ENCODE measurements at regions not wholly inside any gene's neighbourhood (a gene's known extent, or its start where the extent isn't known, plus 50 kb on each side); places are given as distances from the start of the nearest gene placed in this dataset.

- no peak for TF ChIP-seq ZNF280B (CRISPR knock-in tag; IDR thresholded peaks at IDR 0.05)
- TF ChIP-seq CBFA2T3 (IDR thresholded peaks at IDR 0.05): no peak
- TF ChIP-seq TEAD2 (tag; IDR thresholded peaks at IDR 0.05): no peak
- no peak for TF ChIP-seq HMGN3 (IDR thresholded peaks at IDR 0.05; ENCODE audit: borderline replicate concordance, extremely low read depth, insufficient read length, low read depth, low read length)
- no peak for TF ChIP-seq RBM15 (IDR thresholded peaks at IDR 0.05; ENCODE audit: insufficient read depth, low read length)
- no peak for TF ChIP-seq MTA3 (IDR thresholded peaks at IDR 0.05; ENCODE audit: borderline replicate concordance)
Measured at GRCh38 chr18:65260030-65260429, 490.8 kb upstream of the CDH7 start (continued).

- DNase-seq (ENCODE audit: extremely low read depth in 1 of 4, low spot score in 3 of 4) (no peak), FAIRE-seq (no peak), ATAC-seq (no peak)
- Histone ChIP-seq H4K20me1 (replicated peaks; ENCODE audit: control insufficient read depth, insufficient read depth, low read length) (no peaks in the 10 kb centered on the region), H3K9me1 (ENCODE audit: control insufficient read depth, insufficient read depth, low read length) (no peaks in the 10 kb centered on the region), H3K4me3 (no peak overlapping the region), H3K36me3 (ENCODE audit: control insufficient read depth, insufficient read depth, low read length) (no peaks in the 10 kb centered on the region), H3K9ac (ENCODE audit: insufficient read depth in 1 of 2, low read depth in 2 of 2, low read length in 2 of 2) (no peak overlapping the region), H3K9me3 (replicated peaks; ENCODE audit: control insufficient read depth, insufficient read depth, low read depth, low read length) (no peaks in the 10 kb centered on the region), H3K79me2 (ENCODE audit: control insufficient read depth, insufficient read depth, low read length) (no peaks in the 10 kb centered on the region), H3K27ac (ENCODE audit: extremely low read depth, low read depth, low read length) (no peak overlapping the region), H3K27me3 (ENCODE audit: control insufficient read depth in 2 of 2, insufficient read depth in 2 of 2, low read length in 2 of 2) (no peaks in the 10 kb centered on the region), H2AFZ (ENCODE audit: low read depth, low read length) (no peak overlapping the region), H3K4me1 (replicated peaks in 1 of 2; ENCODE audit: control insufficient read depth in 2 of 2, insufficient read depth in 2 of 2, low read length in 2 of 2) (no peaks in the 10 kb centered on the region), H3K4me2 (ENCODE audit: insufficient read depth, low read length) (no peak overlapping the region)
- BruUV-seq (replicated peaks): no TSS peak
- in situ Hi-C loops (cut with MboI) (no loop called here), intact Hi-C loops (cut with micrococcal nuclease) (no loop called here)
- 0% methylated on average over 2 of the region's 2 CpGs for WGBS (ENCODE audit: insufficient coverage, low coverage, missing lambda C conversion rate)
- CTCF ChIA-PET (ENCODE audit: low intra/inter-chr PET ratio): no interaction called here
- POLR2A ChIA-PET: no interaction called here
- TF ChIP-seq EZH2 (IDR thresholded peaks at IDR 0.05; ENCODE audit: borderline replicate concordance, low read depth, low read length) (no peak), MYBL2 (IDR thresholded peaks at IDR 0.05; ENCODE audit: low read depth) (no peak), MYBL2 (CRISPR knock-in tag; IDR thresholded peaks at IDR 0.05; ENCODE audit: borderline replicate concordance) (no peak), KDM4B (IDR thresholded peaks at IDR 0.05; ENCODE audit: borderline replicate concordance in 2 of 2, low read depth in 1 of 2) (no peak), STAT5B (CRISPR knock-in tag; IDR thresholded peaks at IDR 0.05) (no peak), ZBTB49 (CRISPR knock-in tag; IDR thresholded peaks at IDR 0.05; ENCODE audit: borderline replicate concordance) (no peak), RERE (CRISPR knock-in tag; IDR thresholded peaks at IDR 0.05; ENCODE audit: borderline replicate concordance) (no peak)
Measured at GRCh38 chr18:65259403-65259802, 491.4 kb upstream of the CDH7 start.

Data from K562 (cell line).